Lower leg skin (tissue), 3 donors: ENCODE measurements at regions not wholly inside any gene's neighbourhood (a gene's known extent, or its start where the extent isn't known, plus 50 kb on each side); places are given as distances from the start of the nearest gene placed in this dataset.

ENCODE experiments used
- POLR2A ChIP-seq, 2 donors: fragments of 450-650 bp; IDR thresholded peaks; one replicate each; pipeline ENCODE4 v1.6.1; 2016 to 2017; ENCODE audit warnings: antibody characterized with exemption in 2 of 2, mild to moderate bottlenecking in 1 of 2, moderate library complexity in 1 of 2
- TF ChIP-seq, protein P1 (sequence below), 3 donors: fragments of 450-650 bp; IDR thresholded peaks; one replicate each; pipeline ENCODE4 v1.5.1; 2016; ENCODE audit warnings: antibody characterized with exemption in 3 of 3, mild to moderate bottlenecking in 3 of 3, moderate library complexity in 2 of 3

- TF ChIP-seq, protein P1, sequence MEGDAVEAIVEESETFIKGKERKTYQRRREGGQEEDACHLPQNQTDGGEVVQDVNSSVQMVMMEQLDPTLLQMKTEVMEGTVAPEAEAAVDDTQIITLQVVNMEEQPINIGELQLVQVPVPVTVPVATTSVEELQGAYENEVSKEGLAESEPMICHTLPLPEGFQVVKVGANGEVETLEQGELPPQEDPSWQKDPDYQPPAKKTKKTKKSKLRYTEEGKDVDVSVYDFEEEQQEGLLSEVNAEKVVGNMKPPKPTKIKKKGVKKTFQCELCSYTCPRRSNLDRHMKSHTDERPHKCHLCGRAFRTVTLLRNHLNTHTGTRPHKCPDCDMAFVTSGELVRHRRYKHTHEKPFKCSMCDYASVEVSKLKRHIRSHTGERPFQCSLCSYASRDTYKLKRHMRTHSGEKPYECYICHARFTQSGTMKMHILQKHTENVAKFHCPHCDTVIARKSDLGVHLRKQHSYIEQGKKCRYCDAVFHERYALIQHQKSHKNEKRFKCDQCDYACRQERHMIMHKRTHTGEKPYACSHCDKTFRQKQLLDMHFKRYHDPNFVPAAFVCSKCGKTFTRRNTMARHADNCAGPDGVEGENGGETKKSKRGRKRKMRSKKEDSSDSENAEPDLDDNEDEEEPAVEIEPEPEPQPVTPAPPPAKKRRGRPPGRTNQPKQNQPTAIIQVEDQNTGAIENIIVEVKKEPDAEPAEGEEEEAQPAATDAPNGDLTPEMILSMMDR (IDR thresholded peaks at IDR 0.05) = no peak
- TF ChIP-seq POLR2A (IDR thresholded peaks at IDR 0.05) = no peak
Measured at GRCh38 chr4:148589182-148589581, 147.0 kb upstream of the NR3C2 start.
